ENCODE measurements at regions not wholly inside any gene's neighbourhood (a gene's known extent, or its start where the extent isn't known, plus 50 kb on each side); places are given as distances from the start of the nearest gene placed in this dataset.

GRCh38 chr10:107440741-107441140, 276.2 kb upstream of the SORCS1 start:
- Histone ChIP-seq H3K4me1 (ENCODE audit: control insufficient read depth, insufficient read depth, low read length) (no peaks in the 10 kb centered on the region), H3K4me3 (ENCODE audit: low read depth, low read length) (no peak overlapping the region), H3K9me3 (ENCODE audit: control insufficient read depth, insufficient read depth, low read depth, low read length) (no peaks in the 10 kb centered on the region), H3K27ac (ENCODE audit: extremely low read depth, low read depth, low read length) (no peak overlapping the region), H3K36me3 (ENCODE audit: control insufficient read depth in 2 of 2, insufficient read depth in 1 of 2, low read length in 2 of 2) (no peaks in the 10 kb centered on the region)
- TF ChIP-seq ZNF211 (tag by site-specific recombination; IDR thresholded peaks at IDR 0.05; ENCODE audit: low read depth) (no peak), MYNN (tag by site-specific recombination; IDR thresholded peaks at IDR 0.05; ENCODE audit: borderline replicate concordance) (no peak), ZNF140 (tag by site-specific recombination; IDR thresholded peaks at IDR 0.05) (no peak)
- CTCF ChIA-PET = no interaction called here
- POLR2A ChIA-PET = no interaction called here

GRCh38 chr10:107437921-107438320, 273.4 kb upstream of the SORCS1 start:
- H3K36me3 ChIP-seq (ENCODE audit: control insufficient read depth in 2 of 2, insufficient read depth in 1 of 2, low read length in 2 of 2) = no peaks in the 10 kb centered on the region
- H3K27ac ChIP-seq (ENCODE audit: extremely low read depth, low read depth, low read length) = no peak overlapping the region
- ChIA-PET POLR2A (no interaction called here), CTCF (no interaction called here)
- no peaks in the 10 kb centered on the region for H3K9me3 ChIP-seq (ENCODE audit: control insufficient read depth, insufficient read depth, low read depth, low read length)
- no peak overlapping the region for H3K4me3 ChIP-seq (ENCODE audit: low read depth, low read length)
- TF ChIP-seq KLF1 (tag by site-specific recombination; IDR thresholded peaks at IDR 0.05) (no peak), ZNF37A (tag by site-specific recombination; IDR thresholded peaks at IDR 0.05) (no peak), ZNF558 (tag by site-specific recombination; IDR thresholded peaks at IDR 0.05) (no peak), ZFP41 (tag by site-specific recombination; IDR thresholded peaks at IDR 0.05; ENCODE audit: borderline replicate concordance) (no peak), ZNF335 (tag by site-specific recombination; conservative IDR thresholded peaks at IDR 0.05) (no peak), REPIN1 (tag by site-specific recombination; IDR thresholded peaks at IDR 0.05; ENCODE audit: low read depth) (no peak), ZNF701 (tag by site-specific recombination; IDR thresholded peaks at IDR 0.05) (no peak), ZNF837 (tag by site-specific recombination; IDR thresholded peaks at IDR 0.05) (no peak), ZNF426 (tag by site-specific recombination; IDR thresholded peaks at IDR 0.05) (no peak), ZNF544 (tag by site-specific recombination; IDR thresholded peaks at IDR 0.05) (no peak)
- TF ChIP-seq, protein P1, sequence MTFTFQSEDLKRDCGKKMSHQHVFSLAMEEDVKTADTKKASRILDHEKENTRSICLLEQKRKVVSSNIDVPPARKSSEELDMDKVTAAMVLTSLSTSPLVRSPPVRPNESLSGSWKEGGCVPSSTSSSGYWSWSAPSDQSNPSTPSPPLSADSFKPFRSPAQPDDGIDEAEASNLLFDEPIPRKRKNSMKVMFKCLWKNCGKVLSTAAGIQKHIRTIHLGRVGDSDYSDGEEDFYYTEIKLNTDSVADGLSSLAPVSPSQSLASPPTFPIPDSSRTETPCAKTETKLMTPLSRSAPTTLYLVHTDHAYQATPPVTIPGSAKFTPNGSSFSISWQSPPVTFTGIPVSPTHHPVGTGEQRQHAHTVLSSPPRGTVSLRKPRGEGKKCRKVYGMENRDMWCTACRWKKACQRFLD (tag by site-specific recombination; IDR thresholded peaks at IDR 0.05) = no peak
- no peaks in the 10 kb centered on the region for H3K4me1 ChIP-seq (ENCODE audit: control insufficient read depth, insufficient read depth, low read length)

GRCh38 chr10:107436568-107436967, 272.1 kb upstream of the SORCS1 start:
- no peaks in the 10 kb centered on the region for H3K9me3 ChIP-seq (ENCODE audit: control insufficient read depth, insufficient read depth, low read depth, low read length)
- no peaks in the 10 kb centered on the region for H3K36me3 ChIP-seq (ENCODE audit: control insufficient read depth in 2 of 2, insufficient read depth in 1 of 2, low read length in 2 of 2)
- ChIA-PET CTCF (interaction anchor here (0.7 kb wide), 2 partner anchors 567 to 569 kb away, joined by 3 to 4 read pairs; no protein-coding TSS in a partner anchor), POLR2A (no interaction called here)
- no peak for TF ChIP-seq ZSCAN23 (tag by site-specific recombination; IDR thresholded peaks at IDR 0.05)
- TF ChIP-seq ZNF776 (tag by site-specific recombination; IDR thresholded peaks at IDR 0.05; ENCODE audit: borderline replicate concordance) = no peak
- TF ChIP-seq ZNF449 (tag by site-specific recombination; IDR thresholded peaks at IDR 0.05) = no peak
- TF ChIP-seq, protein P2, sequence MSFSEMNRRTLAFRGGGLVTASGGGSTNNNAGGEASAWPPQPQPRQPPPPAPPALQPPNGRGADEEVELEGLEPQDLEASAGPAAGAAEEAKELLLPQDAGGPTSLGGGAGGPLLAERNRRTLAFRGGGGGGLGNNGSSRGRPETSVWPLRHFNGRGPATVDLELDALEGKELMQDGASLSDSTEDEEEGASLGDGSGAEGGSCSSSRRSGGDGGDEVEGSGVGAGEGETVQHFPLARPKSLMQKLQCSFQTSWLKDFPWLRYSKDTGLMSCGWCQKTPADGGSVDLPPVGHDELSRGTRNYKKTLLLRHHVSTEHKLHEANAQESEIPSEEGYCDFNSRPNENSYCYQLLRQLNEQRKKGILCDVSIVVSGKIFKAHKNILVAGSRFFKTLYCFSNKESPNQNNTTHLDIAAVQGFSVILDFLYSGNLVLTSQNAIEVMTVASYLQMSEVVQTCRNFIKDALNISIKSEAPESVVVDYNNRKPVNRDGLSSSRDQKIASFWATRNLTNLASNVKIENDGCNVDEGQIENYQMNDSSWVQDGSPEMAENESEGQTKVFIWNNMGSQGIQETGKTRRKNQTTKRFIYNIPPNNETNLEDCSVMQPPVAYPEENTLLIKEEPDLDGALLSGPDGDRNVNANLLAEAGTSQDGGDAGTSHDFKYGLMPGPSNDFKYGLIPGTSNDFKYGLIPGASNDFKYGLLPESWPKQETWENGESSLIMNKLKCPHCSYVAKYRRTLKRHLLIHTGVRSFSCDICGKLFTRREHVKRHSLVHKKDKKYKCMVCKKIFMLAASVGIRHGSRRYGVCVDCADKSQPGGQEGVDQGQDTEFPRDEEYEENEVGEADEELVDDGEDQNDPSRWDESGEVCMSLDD (tag by site-specific recombination; IDR thresholded peaks at IDR 0.05) = no peak
- no peak for TF ChIP-seq WT1 (tag by site-specific recombination; IDR thresholded peaks at IDR 0.05)
- no peak for TF ChIP-seq KLF7 (tag by site-specific recombination; IDR thresholded peaks at IDR 0.05; ENCODE audit: borderline replicate concordance)
- TF ChIP-seq ZNF214 (tag by site-specific recombination; IDR thresholded peaks at IDR 0.05; ENCODE audit: borderline replicate concordance) = no peak
- TF ChIP-seq ZNF121 (tag by site-specific recombination; IDR thresholded peaks at IDR 0.05) = no peak
- H3K27ac ChIP-seq (ENCODE audit: extremely low read depth, low read depth, low read length) = no peak overlapping the region
- no peaks in the 10 kb centered on the region for H3K4me1 ChIP-seq (ENCODE audit: control insufficient read depth, insufficient read depth, low read length)
- H3K4me3 ChIP-seq (ENCODE audit: low read depth, low read length) = no peak overlapping the region
